ENCODE measurements at regions not wholly inside any gene's neighbourhood (a gene's known extent, or its start where the extent isn't known, plus 50 kb on each side); places are given as distances from the start of the nearest gene placed in this dataset.

- Mint-ChIP-seq H3K36me3 (ENCODE audit: low read depth) (no peaks in the 10 kb centered on the region), H3K27ac (ENCODE audit: unreplicated experiment) (no peak overlapping the region), H3K4me3 (ENCODE audit: unreplicated experiment) (no peak overlapping the region), H3K4me1 (ENCODE audit: low read depth) (no peaks in the 10 kb centered on the region), H3K9me3 (ENCODE audit: low read depth) (peaks cover 3% of the 10 kb centered on the region), H3K27me3 (ENCODE audit: low read depth) (no peaks in the 10 kb centered on the region)
- TF ChIP-seq, protein P1, sequence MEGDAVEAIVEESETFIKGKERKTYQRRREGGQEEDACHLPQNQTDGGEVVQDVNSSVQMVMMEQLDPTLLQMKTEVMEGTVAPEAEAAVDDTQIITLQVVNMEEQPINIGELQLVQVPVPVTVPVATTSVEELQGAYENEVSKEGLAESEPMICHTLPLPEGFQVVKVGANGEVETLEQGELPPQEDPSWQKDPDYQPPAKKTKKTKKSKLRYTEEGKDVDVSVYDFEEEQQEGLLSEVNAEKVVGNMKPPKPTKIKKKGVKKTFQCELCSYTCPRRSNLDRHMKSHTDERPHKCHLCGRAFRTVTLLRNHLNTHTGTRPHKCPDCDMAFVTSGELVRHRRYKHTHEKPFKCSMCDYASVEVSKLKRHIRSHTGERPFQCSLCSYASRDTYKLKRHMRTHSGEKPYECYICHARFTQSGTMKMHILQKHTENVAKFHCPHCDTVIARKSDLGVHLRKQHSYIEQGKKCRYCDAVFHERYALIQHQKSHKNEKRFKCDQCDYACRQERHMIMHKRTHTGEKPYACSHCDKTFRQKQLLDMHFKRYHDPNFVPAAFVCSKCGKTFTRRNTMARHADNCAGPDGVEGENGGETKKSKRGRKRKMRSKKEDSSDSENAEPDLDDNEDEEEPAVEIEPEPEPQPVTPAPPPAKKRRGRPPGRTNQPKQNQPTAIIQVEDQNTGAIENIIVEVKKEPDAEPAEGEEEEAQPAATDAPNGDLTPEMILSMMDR (IDR thresholded peaks at IDR 0.05), result no peak
- DNase-seq (ENCODE audit: low spot score), result no peak
Measured at GRCh38 chr6:103979308-103979707, 880.4 kb downstream of the HACE1 start.

GRCh38 chr6:103937389-103937788, 922.3 kb downstream of the HACE1 start:
- no peaks in the 10 kb centered on the region for H3K27me3 Mint-ChIP-seq (ENCODE audit: low read depth)
- H3K27ac Mint-ChIP-seq (ENCODE audit: unreplicated experiment), result no peak overlapping the region
- no peak for DNase-seq (ENCODE audit: low spot score)
- H3K36me3 Mint-ChIP-seq (ENCODE audit: low read depth), result no peaks in the 10 kb centered on the region
- TF ChIP-seq, protein P1 (IDR thresholded peaks at IDR 0.05), result no peak
- peaks cover 4% of the 10 kb centered on the region for H3K9me3 Mint-ChIP-seq (ENCODE audit: low read depth)
- H3K4me1 Mint-ChIP-seq (ENCODE audit: low read depth), result no peaks in the 10 kb centered on the region
- H3K4me3 Mint-ChIP-seq (ENCODE audit: unreplicated experiment), result no peak overlapping the region

GRCh38 chr6:103925317-103925716, 934.4 kb downstream of the HACE1 start:
- no peak overlapping the region for H3K27ac Mint-ChIP-seq (ENCODE audit: unreplicated experiment)
- DNase-seq (ENCODE audit: low spot score), result no peak
- no peak overlapping the region for H3K4me3 Mint-ChIP-seq (ENCODE audit: unreplicated experiment)
- TF ChIP-seq, protein P1 (IDR thresholded peaks at IDR 0.05), result no peak
- no peaks in the 10 kb centered on the region for H3K4me1 Mint-ChIP-seq (ENCODE audit: low read depth)
- no peaks in the 10 kb centered on the region for H3K27me3 Mint-ChIP-seq (ENCODE audit: low read depth)
- peaks cover 8% of the 10 kb centered on the region for H3K9me3 Mint-ChIP-seq (ENCODE audit: low read depth)
- H3K36me3 Mint-ChIP-seq (ENCODE audit: low read depth), result no peaks in the 10 kb centered on the region

DNA sequence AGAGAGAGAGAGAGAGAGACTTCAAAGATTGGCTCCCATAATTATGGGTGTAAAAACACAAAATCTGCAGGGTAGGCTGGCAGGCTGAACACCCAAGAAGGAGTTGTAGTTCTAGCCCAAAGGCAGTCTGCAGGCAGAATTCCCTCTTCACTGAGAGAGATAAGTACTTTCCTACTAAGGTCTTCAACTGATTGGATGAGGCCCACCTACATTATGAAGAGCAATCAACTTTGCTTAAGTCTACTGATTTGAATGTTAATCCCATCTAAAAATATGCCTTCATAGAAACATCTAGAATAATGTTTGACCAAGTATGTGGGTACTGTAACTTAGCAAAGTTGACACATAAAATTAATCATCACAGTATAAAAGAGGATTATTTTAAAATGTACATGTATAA, 949.7 kb downstream of the HACE1 start:
- no peak overlapping the region for H3K4me3 Mint-ChIP-seq (ENCODE audit: unreplicated experiment)
- no peaks in the 10 kb centered on the region for H3K36me3 Mint-ChIP-seq (ENCODE audit: low read depth)
- H3K9me3 Mint-ChIP-seq (ENCODE audit: low read depth), result peaks cover 22% of the 10 kb centered on the region
- H3K27ac Mint-ChIP-seq (ENCODE audit: unreplicated experiment), result no peak overlapping the region
- DNase-seq (ENCODE audit: low spot score), result no peak
- TF ChIP-seq, protein P1 (IDR thresholded peaks at IDR 0.05), result no peak
- H3K27me3 Mint-ChIP-seq (ENCODE audit: low read depth), result peaks cover 4% of the 10 kb centered on the region
- no peaks in the 10 kb centered on the region for H3K4me1 Mint-ChIP-seq (ENCODE audit: low read depth)

- H3K9me3 Mint-ChIP-seq (ENCODE audit: low read depth), result peaks cover 32% of the 10 kb centered on the region
- H3K27ac Mint-ChIP-seq (ENCODE audit: unreplicated experiment), result no peak overlapping the region
- DNase-seq (ENCODE audit: low spot score), result peak; percentile 41
- TF ChIP-seq, protein P1 (IDR thresholded peaks at IDR 0.05), result no peak
- H3K36me3 Mint-ChIP-seq (ENCODE audit: low read depth), result peaks cover 2% of the 10 kb centered on the region
- no peak overlapping the region for H3K4me3 Mint-ChIP-seq (ENCODE audit: unreplicated experiment)
- H3K4me1 Mint-ChIP-seq (ENCODE audit: low read depth), result no peaks in the 10 kb centered on the region
- peaks cover 4% of the 10 kb centered on the region for H3K27me3 Mint-ChIP-seq (ENCODE audit: low read depth)
Measured at GRCh38 chr6:103908898-103909297, 950.8 kb downstream of the HACE1 start.
